Hepatocyte (in vitro differentiated cells): ENCODE measurements at regions not wholly inside any gene's neighbourhood (a gene's known extent, or its start where the extent isn't known, plus 50 kb on each side); places are given as distances from the start of the nearest gene placed in this dataset.

Experiments used
- DNase-seq: peaks from one replicate; pipeline ENCODE4 v3.0.0-alpha.2; 2016; ENCODE audit warnings: low spot score
- H2AFZ ChIP-seq: fragments of 200-600 bp; sonication (generic); 2 replicates; pipeline ENCODE4 v1.6.0; 2016; ENCODE audit warnings: antibody characterized with exemption, mild to moderate bottlenecking
- H3K27ac ChIP-seq: fragments of 200-600 bp; sonication (generic); 2 replicates; pipeline ENCODE4 v1.5.1; 2016; ENCODE audit warnings: mild to moderate bottlenecking
- H3K27me3 ChIP-seq: fragments of 200-600 bp; sonication (generic); 2 replicates; pipeline ENCODE4 v1.6.1; 2016
- H3K36me3 ChIP-seq: fragments of 200-600 bp; sonication (generic); replicated peaks from 2 replicates; pipeline ENCODE4 v1.5.1; 2016; ENCODE audit warnings: low read depth; ENCODE audit not compliant: insufficient read depth
- H3K4me1 ChIP-seq: fragments of 200-600 bp; sonication (generic); 2 replicates; pipeline ENCODE4 v1.5.1; 2016; ENCODE audit warnings: mild to moderate bottlenecking, moderate library complexity; ENCODE audit not compliant: insufficient read depth
- H3K4me2 ChIP-seq: fragments of 200-600 bp; sonication (generic); 2 replicates; pipeline ENCODE4 v1.6.0; 2016
- H3K4me3 ChIP-seq: fragments of 200-600 bp; sonication (generic); 2 replicates; pipeline ENCODE4 v1.5.1; 2016; ENCODE audit warnings: mild to moderate bottlenecking
- H3K79me2 ChIP-seq: fragments of 200-600 bp; sonication (generic); 2 replicates; pipeline ENCODE4 v1.6.0; 2017; ENCODE audit warnings: mild to moderate bottlenecking
- H3K9me2 ChIP-seq: fragments of 200-600 bp; sonication (generic); replicated peaks from 2 replicates; pipeline ENCODE4 v1.6.0; 2017; ENCODE audit warnings: mild to moderate bottlenecking; ENCODE audit not compliant: insufficient read depth
- H3K9me3 ChIP-seq: fragments of 200-600 bp; sonication (generic); 2 replicates; pipeline ENCODE4 v1.5.1; 2016; ENCODE audit warnings: low read depth, mild to moderate bottlenecking
- H4K20me1 ChIP-seq: fragments of 200-600 bp; sonication (generic); 2 replicates; pipeline ENCODE4 v1.6.0; 2016; ENCODE audit warnings: mild to moderate bottlenecking; ENCODE audit not compliant: insufficient read depth, poor library complexity, severe bottlenecking
- CTCF ChIP-seq: fragments of 200-600 bp; sonication (generic); IDR thresholded peaks from 2 replicates; pipeline ENCODE4 v1.5.1; 2016; ENCODE audit warnings: antibody characterized with exemption, mild to moderate bottlenecking; ENCODE audit not compliant: poor library complexity
- EZH2 ChIP-seq: fragments of 200-600 bp; sonication (generic); IDR thresholded peaks from 2 replicates; pipeline ENCODE4 v1.6.1; 2016; ENCODE audit warnings: antibody characterized with exemption, mild to moderate bottlenecking, borderline replicate concordance
- EZH2phosphoT487 ChIP-seq: fragments of 200-600 bp; sonication (generic); IDR thresholded peaks from one replicate; pipeline ENCODE4 v1.6.1; 2018; ENCODE audit warnings: antibody characterized with exemption, mild to moderate bottlenecking, low read depth, moderate library complexity; ENCODE audit not compliant: unreplicated experiment, severe bottlenecking
- WGBS: methylation state at CpG from one replicate; pipeline ENCODE4 v1.1.6; 2016; ENCODE audit warnings: low lambda C conversion rate; ENCODE audit errors: missing lambda C conversion rate; 5-methylcytosine and 5-hydroxymethylcytosine counted together

- Histone ChIP-seq H3K36me3 (no peaks in the 10 kb centered on the region), H3K9me2 (no peaks in the 10 kb centered on the region), H3K27ac (peak overlapping the region; percentile 54), H3K9me3 (no peaks in the 10 kb centered on the region), H3K27me3 (no peaks in the 10 kb centered on the region), H3K4me3 (no peak overlapping the region), H4K20me1 (no peaks in the 10 kb centered on the region), H2AFZ (no peak overlapping the region), H3K4me1 (peaks cover 12% of the 10 kb centered on the region), H3K79me2 (no peaks in the 10 kb centered on the region), H3K4me2 (no peak overlapping the region)
- WGBS = 50% methylated on average over 2 of the region's 2 CpGs
- no peak for DNase-seq
- TF ChIP-seq EZH2phosphoT487 = no peak
Observed at GRCh38 chr3:182608832-182609231, 184.5 kb upstream of the ATP11B start.

GRCh38 chr3:182609575-182610156, 183.6 kb upstream of the ATP11B start:
- H3K79me2 ChIP-seq = no peaks in the 10 kb centered on the region
- H3K27me3 ChIP-seq = no peaks in the 10 kb centered on the region
- H3K36me3 ChIP-seq = no peaks in the 10 kb centered on the region
- TF ChIP-seq CTCF (no peak), EZH2 (no peak), EZH2phosphoT487 (no peak)
- H2AFZ ChIP-seq = no peak overlapping the region
- H3K9me3 ChIP-seq = no peaks in the 10 kb centered on the region
- WGBS = 37% methylated on average over 6 of the region's 6 CpGs
- H3K4me3 ChIP-seq = no peak overlapping the region
- peak overlapping the region; percentile 54 for H3K27ac ChIP-seq
- H3K4me1 ChIP-seq = peaks cover 9% of the 10 kb centered on the region
- H3K9me2 ChIP-seq = no peaks in the 10 kb centered on the region
- H3K4me2 ChIP-seq = no peak overlapping the region
- H4K20me1 ChIP-seq = no peaks in the 10 kb centered on the region
- peak; percentile 70 for DNase-seq

- H3K9me2 ChIP-seq = no peaks in the 10 kb centered on the region
- H3K4me3 ChIP-seq = no peak overlapping the region
- H3K79me2 ChIP-seq = no peaks in the 10 kb centered on the region
- H3K27ac ChIP-seq = no peak overlapping the region
- H4K20me1 ChIP-seq = no peaks in the 10 kb centered on the region
- no peaks in the 10 kb centered on the region for H3K9me3 ChIP-seq
- H2AFZ ChIP-seq = no peak overlapping the region
- H3K4me1 ChIP-seq = peaks cover 6% of the 10 kb centered on the region
- H3K27me3 ChIP-seq = no peaks in the 10 kb centered on the region
- no peak for DNase-seq
- H3K36me3 ChIP-seq = no peaks in the 10 kb centered on the region
- TF ChIP-seq EZH2phosphoT487 = no peak
- no peak for TF ChIP-seq CTCF
- no peak for TF ChIP-seq EZH2
- no peak overlapping the region for H3K4me2 ChIP-seq
- 94% methylated on average over 3 of the region's 3 CpGs for WGBS
Observed at GRCh38 chr3:182612332-182612731, 181.0 kb upstream of the ATP11B start.

GRCh38 chr3:182617500-182617899, 175.8 kb upstream of the ATP11B start:
- no peak for DNase-seq
- H3K27ac ChIP-seq = no peak overlapping the region
- no peaks in the 10 kb centered on the region for H4K20me1 ChIP-seq
- no peaks in the 10 kb centered on the region for H3K9me2 ChIP-seq
- WGBS = 95% methylated on average over 4 of the region's 4 CpGs
- TF ChIP-seq EZH2 = no peak
- no peak for TF ChIP-seq CTCF
- no peak for TF ChIP-seq EZH2phosphoT487
- H3K4me1 ChIP-seq = no peaks in the 10 kb centered on the region
- no peak overlapping the region for H3K4me2 ChIP-seq
- H3K27me3 ChIP-seq = no peaks in the 10 kb centered on the region
- H3K9me3 ChIP-seq = no peaks in the 10 kb centered on the region
- H3K79me2 ChIP-seq = no peaks in the 10 kb centered on the region
- no peaks in the 10 kb centered on the region for H3K36me3 ChIP-seq
- no peak overlapping the region for H3K4me3 ChIP-seq
- H2AFZ ChIP-seq = no peak overlapping the region
